Activated CD8-positive, alpha-beta memory T cell treated with anti-CD3 and anti-CD28 coated beads for 36 hours (primary cell): ENCODE measurements at regions not wholly inside any gene's neighbourhood (a gene's known extent, or its start where the extent isn't known, plus 50 kb on each side); places are given as distances from the start of the nearest gene placed in this dataset.
"Not testable (repeated sequence)": the region's sequence is repeated elsewhere in the genome, so short reads cannot be mapped to it uniquely, and the experiment has no call there.

Experiments used
- CTCF ChIA-PET: fragments of 350-600 bp; sonication (Branson Sonifier 250); formaldehyde crosslinking; loops from one replicate; lab custom pipeline; 2021; ENCODE audit warnings: antibody characterized with exemption; lab: Charles Lee
- POLR2A ChIA-PET: fragments of 350-600 bp; sonication (Branson Sonifier 250); formaldehyde crosslinking; loops from one replicate; lab custom pipeline; 2021; ENCODE audit warnings: antibody characterized with exemption; lab: Charles Lee

DNA sequence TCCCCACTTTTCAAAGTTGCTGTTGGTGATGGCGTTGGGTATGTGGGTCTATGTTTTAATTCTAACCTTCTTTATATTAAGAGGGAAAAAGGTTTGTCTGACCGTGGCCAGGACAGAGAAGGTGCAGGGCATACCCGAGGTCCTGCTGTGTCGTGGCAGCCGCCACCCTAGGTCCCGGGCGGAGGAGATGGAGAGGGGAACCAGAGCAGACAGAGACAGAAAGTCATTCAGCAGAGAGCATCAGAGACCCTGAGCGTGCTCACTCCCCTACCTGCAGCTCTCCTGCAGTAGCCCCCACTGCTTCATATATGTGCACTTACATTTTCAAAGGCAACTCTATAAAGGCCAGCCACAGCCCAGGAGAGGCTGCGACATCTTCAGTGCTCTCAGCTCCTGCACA lies 327.2 kb upstream of the TNRC6C start:
- ChIA-PET CTCF (no interaction called here), POLR2A (no interaction called here)

- POLR2A ChIA-PET = no interaction called here
- CTCF ChIA-PET = interaction anchor here (1.0 kb wide), 1 partner anchor 12 kb away, joined by 4 read pairs; no protein-coding TSS in a partner anchor
These were observed 325.9 kb upstream of the TNRC6C start for GRCh38 chr17:77632619-77633018.

DNA sequence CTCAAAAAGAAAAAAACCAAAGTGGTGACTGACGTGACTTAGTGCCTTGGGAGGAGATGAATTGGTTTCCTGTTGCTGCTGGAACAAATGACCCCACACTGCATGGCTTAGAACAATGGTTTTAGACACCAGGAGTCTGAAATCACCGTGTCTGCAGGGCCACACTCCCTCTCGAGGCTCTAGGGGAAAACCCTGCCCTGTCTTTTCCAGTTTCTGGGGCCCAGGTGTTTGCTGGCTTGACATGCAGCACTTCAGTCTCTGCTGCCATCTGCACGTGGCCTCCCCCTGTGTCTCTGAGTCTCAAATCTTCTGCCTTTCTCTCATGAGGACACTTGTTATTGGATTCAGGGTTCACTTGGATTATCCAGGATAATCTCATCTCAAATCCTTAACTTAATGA lies 323.8 kb upstream of the TNRC6C start:
- CTCF ChIA-PET = no interaction called here
- POLR2A ChIA-PET = no interaction called here

DNA sequence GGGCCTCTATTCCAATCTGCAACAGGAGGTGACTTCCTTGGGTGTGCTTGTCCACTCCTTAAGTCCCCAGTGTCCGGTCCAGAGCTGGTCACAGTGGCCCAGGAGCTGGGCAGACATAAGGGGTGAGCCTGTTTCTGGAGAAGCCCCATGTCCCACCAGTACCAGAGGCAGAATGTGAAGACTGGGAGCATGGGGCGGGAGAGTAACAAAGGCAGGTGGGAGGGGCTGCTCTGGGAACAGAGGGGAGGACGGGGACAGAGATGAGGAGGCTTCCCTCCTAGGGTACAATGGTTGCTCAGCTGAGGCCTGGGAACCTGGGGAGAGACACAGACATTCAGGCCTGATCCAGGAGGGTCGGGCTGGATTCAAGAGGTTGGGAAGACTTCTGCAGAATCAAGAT lies 323.3 kb upstream of the TNRC6C start:
- CTCF ChIA-PET = interaction anchor here (1.1 kb wide), 1 partner anchor 10 kb away, joined by 4 read pairs; no protein-coding TSS in a partner anchor
- POLR2A ChIA-PET = no interaction called here

GRCh38 chr17:77635785-77636184 lies 322.7 kb upstream of the TNRC6C start:
- POLR2A ChIA-PET = not testable (repeated sequence)
- CTCF ChIA-PET = interaction anchor here (1.1 kb wide), 1 partner anchor 9 kb away, joined by 4 read pairs; no protein-coding TSS in a partner anchor

DNA sequence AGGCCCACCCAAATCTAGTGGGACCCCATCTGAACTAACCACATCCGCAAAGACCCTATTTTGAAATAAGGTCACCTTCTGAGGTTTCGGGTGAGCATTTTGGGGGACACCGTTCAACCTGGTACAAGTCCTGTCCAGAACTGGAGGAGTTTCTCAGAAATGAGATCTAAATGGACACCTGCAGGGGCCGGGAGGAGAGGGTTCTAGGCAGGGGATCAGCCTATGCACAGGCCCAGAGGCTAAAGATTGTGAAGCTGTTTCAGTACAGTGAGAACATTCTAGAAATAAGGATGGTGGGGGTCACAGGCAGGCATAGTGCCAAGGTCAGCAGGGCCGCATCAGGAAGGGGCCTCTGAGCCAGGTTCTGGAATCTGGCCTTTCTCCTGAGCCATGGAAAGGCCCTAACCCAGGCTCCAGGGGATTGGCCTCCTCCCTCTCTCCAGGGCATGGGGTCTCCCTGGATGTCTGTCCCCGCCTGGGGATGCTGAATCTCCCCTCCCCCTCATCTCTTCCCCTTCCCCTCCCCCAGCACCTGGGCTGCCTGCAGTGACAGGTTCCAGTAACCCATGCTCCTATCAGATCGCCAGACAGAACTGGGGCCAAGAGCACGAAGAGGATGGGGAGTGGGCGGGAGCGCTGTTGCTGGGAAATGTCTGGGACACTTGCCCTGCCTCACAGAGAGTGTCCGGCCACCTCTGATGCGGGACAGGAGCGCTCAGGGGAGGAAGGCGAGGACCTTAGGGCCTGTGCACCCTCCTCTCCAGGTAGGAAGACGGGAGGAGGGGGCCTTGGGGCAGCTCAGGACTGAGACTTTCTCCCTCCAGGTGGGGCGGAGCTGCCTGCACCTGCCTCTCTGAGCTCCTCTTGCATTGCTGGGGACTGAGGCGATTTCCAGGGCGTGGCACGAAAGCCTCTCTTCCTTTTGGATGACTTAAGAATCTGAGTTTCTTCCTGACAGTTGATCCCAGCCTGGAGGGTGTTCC lies 321.4 kb upstream of the TNRC6C start:
- POLR2A ChIA-PET = no interaction called here
- CTCF ChIA-PET = no interaction called here

- POLR2A ChIA-PET = no interaction called here
- CTCF ChIA-PET = no interaction called here
These were observed 320.5 kb upstream of the TNRC6C start for GRCh38 chr17:77637818-77638575.

GRCh38 chr17:77640252-77640651 lies 318.3 kb upstream of the TNRC6C start:
- ChIA-PET POLR2A (no interaction called here), CTCF (interaction anchor here (0.6 to 0.7 kb wide), 2 partner anchors 268 to 311 kb away, joined by 3 to 4 read pairs; no protein-coding TSS in a partner anchor)

DNA sequence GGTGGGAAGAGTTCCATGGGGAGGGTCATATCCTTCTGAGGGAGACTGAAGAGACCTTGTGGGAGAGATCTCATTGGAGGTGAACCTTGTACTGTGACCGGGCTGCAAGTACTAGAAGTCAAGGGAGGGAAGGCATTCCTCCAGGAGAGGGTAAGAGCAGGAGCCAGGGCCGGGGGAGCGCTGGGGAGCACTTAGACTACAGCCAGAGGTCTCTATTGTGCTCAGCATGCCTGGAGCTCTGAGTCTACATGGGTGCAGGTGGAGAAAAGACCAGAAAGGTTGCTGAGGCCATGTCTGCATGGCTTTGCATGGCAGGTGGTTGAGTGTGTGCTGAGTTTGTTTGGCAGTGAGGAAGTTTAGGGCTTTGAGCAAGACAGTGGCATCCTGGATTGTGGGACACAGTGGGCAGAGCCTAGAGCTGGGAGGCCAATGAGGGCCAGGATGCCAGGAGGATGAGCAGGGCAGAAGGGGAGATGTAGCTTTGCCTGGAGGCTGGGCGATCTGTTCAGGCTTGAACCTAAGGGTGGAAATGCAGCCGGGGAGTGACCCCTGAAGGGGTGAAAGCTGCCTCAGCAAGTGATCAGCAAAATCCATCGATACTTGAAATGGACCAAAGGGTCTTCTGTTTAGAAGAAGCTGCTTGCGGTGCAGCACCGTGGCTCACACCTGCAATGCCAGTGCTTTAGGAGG lies 317.4 kb upstream of the TNRC6C start:
- CTCF ChIA-PET = interaction anchor here (0.6 to 1.0 kb wide), 3 partner anchors 9 to 310 kb away, joined by 3 to 4 read pairs (median 3); no protein-coding TSS in a partner anchor

DNA sequence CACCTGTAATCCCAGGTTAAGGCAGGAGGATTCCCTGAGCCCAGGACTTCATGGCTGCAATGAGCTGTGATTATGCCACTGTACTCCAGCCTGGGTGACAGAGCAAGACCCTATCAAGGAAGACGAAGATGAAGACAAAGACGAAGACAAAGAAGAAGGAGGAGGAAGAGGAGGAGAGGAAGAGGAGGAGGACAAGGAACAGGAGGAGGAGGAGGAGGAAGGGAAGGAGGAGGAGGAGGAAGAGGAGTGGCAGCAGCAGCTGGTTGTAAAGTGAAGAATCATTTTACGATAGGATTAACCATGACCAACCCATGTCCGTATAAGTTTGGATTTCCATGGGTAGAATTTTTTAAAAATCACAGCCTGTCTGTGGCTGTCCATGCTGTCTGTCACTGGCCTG lies 316.8 kb upstream of the TNRC6C start:
- POLR2A ChIA-PET = interaction anchor here (0.7 kb wide), 1 partner anchor 316 kb away, joined by 3 read pairs; no protein-coding TSS in a partner anchor
- CTCF ChIA-PET = interaction anchor here (1.0 kb wide), 1 partner anchor 9 kb away, joined by 3 read pairs; no protein-coding TSS in a partner anchor

More for the DNA sequence above, 317.4 kb upstream of the TNRC6C start:
- POLR2A ChIA-PET = interaction anchor here (0.7 kb wide), 1 partner anchor 317 kb away, joined by 3 read pairs; no protein-coding TSS in a partner anchor

DNA sequence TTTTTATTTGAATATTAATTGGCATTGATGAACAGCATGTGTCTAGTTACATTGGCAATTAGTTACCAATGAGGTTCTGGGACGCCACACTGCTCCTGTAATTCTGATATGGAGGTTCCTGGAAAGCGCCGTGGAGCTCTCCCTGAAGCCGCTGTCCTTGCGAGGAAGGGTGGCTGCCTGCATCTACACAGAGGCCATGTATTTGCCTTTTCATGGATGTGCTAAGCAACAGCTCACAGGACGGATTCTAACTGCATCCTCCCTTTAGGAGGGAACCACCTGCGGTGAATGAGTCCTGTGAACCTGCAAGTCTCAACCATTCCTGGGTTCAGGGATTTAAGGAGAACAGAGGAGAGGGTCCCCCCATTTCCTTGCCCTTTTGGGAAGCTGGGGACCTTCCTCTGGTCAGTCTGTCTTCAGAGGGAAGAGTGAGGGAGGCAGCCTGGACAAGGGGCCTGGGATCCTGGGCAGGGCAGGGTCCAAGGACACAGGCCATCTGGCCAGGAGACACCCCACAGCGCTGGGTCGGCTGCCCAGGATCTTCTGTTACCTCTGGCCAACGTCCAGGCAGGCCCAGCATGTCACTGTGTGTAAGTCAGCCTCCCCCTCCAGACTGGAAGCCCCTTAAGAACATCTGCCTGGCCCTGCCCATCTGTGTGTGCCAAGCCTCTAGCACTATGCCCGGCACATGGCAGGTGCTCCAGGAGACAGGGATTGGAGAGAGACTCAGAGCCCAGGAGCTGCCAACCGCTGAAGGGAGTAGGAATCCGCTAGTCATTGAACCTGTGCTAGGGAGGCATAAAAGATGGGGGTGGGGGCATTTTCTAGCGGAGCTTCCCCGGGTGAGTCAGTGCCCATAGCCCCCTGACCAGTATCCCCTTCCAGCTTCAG lies 314.1 kb upstream of the TNRC6C start:
- POLR2A ChIA-PET = interaction anchor here (0.5 to 1.1 kb wide), 6 partner anchors 16 to 244 kb away, joined by 3 to 10 read pairs (median 6); no protein-coding TSS in a partner anchor
- CTCF ChIA-PET = interaction anchor here (0.5 to 2.7 kb wide), 9 partner anchors 9 to 569 kb away, joined by 3 to 17 read pairs (median 4); no protein-coding TSS in a partner anchor

DNA sequence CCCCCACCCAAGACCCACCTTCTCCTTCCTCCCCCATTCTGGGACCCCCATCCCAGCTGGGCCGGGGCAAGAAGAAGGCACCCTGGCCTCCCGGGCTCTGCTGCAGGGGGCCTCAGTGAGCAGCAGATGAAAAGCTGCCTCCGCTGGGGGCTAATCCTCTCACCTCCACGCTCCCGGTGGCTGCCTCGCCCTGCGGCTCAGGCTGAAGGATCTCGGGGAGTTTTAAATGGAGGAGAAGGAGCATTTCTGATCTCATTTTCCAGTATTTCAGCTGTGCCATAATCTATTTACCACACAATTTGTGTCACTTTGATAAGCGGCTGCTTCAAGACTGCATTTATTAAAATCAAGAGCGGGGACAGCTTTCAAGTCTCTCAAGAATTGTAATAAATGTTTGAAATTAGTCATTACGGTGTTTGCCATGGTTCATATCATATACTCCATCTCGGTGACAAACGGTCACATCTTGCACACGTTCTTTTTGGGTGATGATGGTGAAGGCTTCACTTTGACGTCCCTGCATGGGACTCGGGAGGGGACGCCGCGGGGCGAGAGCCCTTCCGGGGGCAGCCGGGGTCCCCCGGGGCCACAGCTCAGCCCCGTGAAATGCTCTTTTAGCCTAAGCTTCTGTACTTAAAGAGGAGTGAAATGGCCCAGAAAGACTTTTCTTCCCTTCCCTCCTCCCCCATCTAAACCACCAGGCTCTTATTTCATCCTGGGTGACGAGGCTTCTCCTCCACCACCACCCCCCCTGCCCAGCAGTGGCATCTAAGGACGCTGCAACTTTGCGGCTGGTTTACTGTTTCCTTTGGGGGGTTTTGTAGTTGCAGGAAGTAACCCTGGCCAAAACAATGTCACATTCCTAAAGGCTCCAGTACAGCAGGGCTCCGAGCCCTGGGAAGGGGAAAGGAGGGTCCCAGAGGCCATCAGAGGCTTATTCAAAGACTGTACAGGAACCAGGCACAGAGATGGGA lies 313.1 kb upstream of the TNRC6C start:
- ChIA-PET POLR2A (interaction anchor here (0.5 to 1.6 kb wide), 6 partner anchors 16 to 313 kb away, joined by 3 to 10 read pairs (median 5); partner anchors contain the start of gene TNRC6C), CTCF (interaction anchor here (0.5 to 2.7 kb wide), 10 partner anchors 10 to 568 kb away, joined by 3 to 17 read pairs (median 4); no protein-coding TSS in a partner anchor)

GRCh38 chr17:77646046-77646430 lies 312.5 kb upstream of the TNRC6C start:
- ChIA-PET CTCF (interaction anchor here (0.9 to 2.7 kb wide), 5 partner anchors 10 to 373 kb away, joined by 3 to 17 read pairs (median 3); no protein-coding TSS in a partner anchor), POLR2A (interaction anchor here (1.6 kb wide), 1 partner anchor 312 kb away, joined by 4 read pairs; the partner anchor contains the start of gene TNRC6C)

- CTCF ChIA-PET = interaction anchor here (1.2 kb wide), 1 partner anchor 105 kb away, joined by 3 read pairs; no protein-coding TSS in a partner anchor
- POLR2A ChIA-PET = no interaction called here
These were observed 311.0 kb upstream of the TNRC6C start for GRCh38 chr17:77647531-77647930.

- ChIA-PET CTCF (interaction anchor here (1.2 kb wide), 1 partner anchor 8 kb away, joined by 3 read pairs; no protein-coding TSS in a partner anchor), POLR2A (no interaction called here)
These were observed 308.7 kb upstream of the TNRC6C start for GRCh38 chr17:77649717-77650211.

GRCh38 chr17:77651988-77652387 lies 306.5 kb upstream of the TNRC6C start:
- POLR2A ChIA-PET = no interaction called here
- CTCF ChIA-PET = no interaction called here
